HUES48 (cell line): ENCODE measurements at regions not wholly inside any gene's neighbourhood (a gene's known extent, or its start where the extent isn't known, plus 50 kb on each side); places are given as distances from the start of the nearest gene placed in this dataset.

Experiments
- H3K27ac ChIP-seq: one replicate; pipeline ENCODE4 v1.7.0; 2013; ENCODE audit warnings: low read depth, low read length, inconsistent platforms
- H3K27me3 ChIP-seq: 2 replicates; pipeline ENCODE4 v1.6.1; 2013; ENCODE audit warnings: mild to moderate bottlenecking, low read length; ENCODE audit not compliant: control insufficient read depth, insufficient read depth
- H3K36me3 ChIP-seq: 2 replicates; pipeline ENCODE4 v1.6.1; 2013; ENCODE audit warnings: low read length; ENCODE audit not compliant: control insufficient read depth, insufficient read depth
- H3K4me1 ChIP-seq: 2 replicates; pipeline ENCODE4 v1.6.1; 2013; ENCODE audit warnings: mild to moderate bottlenecking, low read length; ENCODE audit not compliant: control insufficient read depth, insufficient read depth
- H3K4me3 ChIP-seq: 2 replicates; pipeline ENCODE4 v1.5.1; 2013; ENCODE audit warnings: mild to moderate bottlenecking, low read depth, low read length
- H3K9ac ChIP-seq: 2 replicates; pipeline ENCODE4 v1.6.1; 2013; ENCODE audit warnings: mild to moderate bottlenecking, low read depth, low read length, moderate library complexity
- H3K9me3 ChIP-seq: 2 replicates; pipeline ENCODE4 v1.6.1; 2013; ENCODE audit warnings: low read length; ENCODE audit not compliant: control insufficient read depth, insufficient read depth

DNA sequence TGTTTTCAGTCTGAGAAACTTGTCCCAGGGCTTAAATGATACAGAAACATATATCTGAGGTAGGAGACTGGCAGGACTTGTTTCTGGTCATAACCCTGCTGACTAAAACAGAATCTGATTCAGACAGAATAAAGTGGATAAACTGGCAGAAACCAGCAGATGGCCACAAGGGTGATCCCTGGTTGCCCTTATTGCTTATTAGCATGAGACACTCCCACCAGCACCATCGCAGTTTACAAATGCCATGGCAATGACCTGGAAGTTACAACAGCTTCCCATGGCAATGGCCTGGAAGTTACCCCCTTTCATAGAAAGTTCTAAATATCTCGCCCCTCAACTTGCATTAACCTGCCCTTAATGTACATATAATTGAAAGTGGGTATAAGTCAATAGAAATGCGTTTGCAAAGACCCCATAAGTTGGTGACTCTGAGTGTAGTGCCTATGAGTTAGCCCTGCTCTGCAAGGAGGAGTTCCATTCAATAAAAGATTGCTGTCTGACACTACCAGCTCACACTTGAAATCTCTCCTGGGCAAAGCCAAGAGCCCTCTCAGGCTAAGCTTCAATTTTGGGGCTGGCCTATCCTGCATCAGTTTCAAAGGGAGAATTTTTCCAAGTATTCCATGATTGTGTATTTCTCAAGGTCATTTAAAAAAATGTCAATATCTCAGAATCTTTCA is 52.9 kb upstream of the PAGE5 start:
- H3K4me3 ChIP-seq = no peak overlapping the region
- H3K27ac ChIP-seq = no peak overlapping the region
- H3K9ac ChIP-seq = no peak overlapping the region
- no peaks in the 10 kb centered on the region for H3K4me1 ChIP-seq
- H3K36me3 ChIP-seq = no peaks in the 10 kb centered on the region
- H3K27me3 ChIP-seq = no peaks in the 10 kb centered on the region
- peaks cover 66% of the 10 kb centered on the region for H3K9me3 ChIP-seq

DNA sequence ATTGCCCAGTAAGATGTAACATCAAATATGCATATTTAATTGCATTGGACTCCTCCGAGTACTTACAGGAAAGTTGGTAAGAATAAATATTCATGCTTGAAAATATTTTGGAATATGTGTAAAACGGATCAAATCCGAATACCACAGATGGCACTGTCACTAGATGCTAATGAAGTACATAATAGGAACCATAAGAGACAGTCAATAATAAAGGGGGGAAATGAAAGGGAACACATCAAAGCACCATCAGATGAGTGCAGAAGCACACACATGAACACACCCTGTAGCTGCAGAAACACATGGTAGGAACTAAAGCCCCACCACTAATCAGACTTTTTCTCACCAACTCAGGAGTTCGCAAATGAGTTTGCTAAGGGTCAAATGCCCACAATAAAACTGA is 52.2 kb upstream of the PAGE5 start:
- H3K4me3 ChIP-seq = no peak overlapping the region

GRCh38 chrX:55169782-55170181 is 50.4 kb upstream of the PAGE5 start:
- H3K4me3 ChIP-seq = no peak overlapping the region
- no peaks in the 10 kb centered on the region for H3K4me1 ChIP-seq
- peaks cover 76% of the 10 kb centered on the region for H3K9me3 ChIP-seq
- no peak overlapping the region for H3K9ac ChIP-seq
- no peak overlapping the region for H3K27ac ChIP-seq
- H3K27me3 ChIP-seq = no peaks in the 10 kb centered on the region
- no peaks in the 10 kb centered on the region for H3K36me3 ChIP-seq

More for the DNA sequence above, 52.2 kb upstream of the PAGE5 start:
- H3K36me3 ChIP-seq = no peaks in the 10 kb centered on the region
- H3K9me3 ChIP-seq = peaks cover 67% of the 10 kb centered on the region
- no peak overlapping the region for H3K27ac ChIP-seq
- H3K4me1 ChIP-seq = no peaks in the 10 kb centered on the region
- no peak overlapping the region for H3K9ac ChIP-seq
- no peaks in the 10 kb centered on the region for H3K27me3 ChIP-seq
